ENCODE measurements at regions not wholly inside any gene's neighbourhood (a gene's known extent, or its start where the extent isn't known, plus 50 kb on each side); places are given as distances from the start of the nearest gene placed in this dataset.

- no peak for DNase-seq (ENCODE audit: low spot score in 2 of 2)
- Histone ChIP-seq H3K27ac (no peak overlapping the region), H3K4me3 (no peak overlapping the region), H3K36me3 (no peaks in the 10 kb centered on the region), H3K9me3 (no peaks in the 10 kb centered on the region), H3K4me1 (no peaks in the 10 kb centered on the region), H3K27me3 (no peaks in the 10 kb centered on the region)
- TF ChIP-seq, protein P1, sequence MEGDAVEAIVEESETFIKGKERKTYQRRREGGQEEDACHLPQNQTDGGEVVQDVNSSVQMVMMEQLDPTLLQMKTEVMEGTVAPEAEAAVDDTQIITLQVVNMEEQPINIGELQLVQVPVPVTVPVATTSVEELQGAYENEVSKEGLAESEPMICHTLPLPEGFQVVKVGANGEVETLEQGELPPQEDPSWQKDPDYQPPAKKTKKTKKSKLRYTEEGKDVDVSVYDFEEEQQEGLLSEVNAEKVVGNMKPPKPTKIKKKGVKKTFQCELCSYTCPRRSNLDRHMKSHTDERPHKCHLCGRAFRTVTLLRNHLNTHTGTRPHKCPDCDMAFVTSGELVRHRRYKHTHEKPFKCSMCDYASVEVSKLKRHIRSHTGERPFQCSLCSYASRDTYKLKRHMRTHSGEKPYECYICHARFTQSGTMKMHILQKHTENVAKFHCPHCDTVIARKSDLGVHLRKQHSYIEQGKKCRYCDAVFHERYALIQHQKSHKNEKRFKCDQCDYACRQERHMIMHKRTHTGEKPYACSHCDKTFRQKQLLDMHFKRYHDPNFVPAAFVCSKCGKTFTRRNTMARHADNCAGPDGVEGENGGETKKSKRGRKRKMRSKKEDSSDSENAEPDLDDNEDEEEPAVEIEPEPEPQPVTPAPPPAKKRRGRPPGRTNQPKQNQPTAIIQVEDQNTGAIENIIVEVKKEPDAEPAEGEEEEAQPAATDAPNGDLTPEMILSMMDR (IDR thresholded peaks at IDR 0.05), result no peak
- intact Hi-C loops (cut with DNase I), result no loop called here
Measured at GRCh38 chr2:2846332-2847208, 515.5 kb upstream of the MYT1L start.

DNA sequence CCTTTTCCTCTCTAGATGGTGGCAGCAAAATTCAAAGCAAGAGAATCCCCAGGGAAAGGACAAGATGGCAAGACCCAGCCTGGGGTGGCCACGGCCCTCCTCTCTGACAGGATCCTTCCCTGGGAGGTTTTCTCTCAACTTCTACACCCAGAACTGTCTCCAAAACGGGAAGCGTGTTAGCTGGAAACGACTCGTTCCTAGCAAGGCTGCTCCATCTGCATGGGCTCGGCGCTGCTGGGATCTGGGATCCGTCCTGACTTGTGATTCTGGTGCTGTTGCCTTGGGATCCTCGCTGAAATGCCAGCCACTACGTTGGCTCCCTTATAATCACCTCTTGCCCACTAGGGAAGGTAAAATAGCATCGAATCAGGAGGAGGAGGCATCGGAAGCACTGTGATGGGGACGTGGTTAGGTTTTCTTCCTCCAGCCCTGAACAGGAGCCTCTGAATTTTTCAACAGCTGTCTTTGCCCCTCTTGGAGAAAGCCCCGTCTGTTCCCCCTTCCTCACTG lies 514.8 kb upstream of the MYT1L start:
- TF ChIP-seq, protein P1 (IDR thresholded peaks at IDR 0.05), result no peak
- no peaks in the 10 kb centered on the region for H3K4me1 ChIP-seq
- no peaks in the 10 kb centered on the region for H3K36me3 ChIP-seq
- no peak overlapping the region for H3K4me3 ChIP-seq
- no peak for DNase-seq (ENCODE audit: low spot score in 2 of 2)
- H3K9me3 ChIP-seq, result no peaks in the 10 kb centered on the region
- H3K27ac ChIP-seq, result no peak overlapping the region
- intact Hi-C loops (cut with DNase I), result no loop called here
- no peaks in the 10 kb centered on the region for H3K27me3 ChIP-seq

GRCh38 chr2:2845267-2845666 lies 514.2 kb upstream of the MYT1L start:
- TF ChIP-seq, protein P1 (IDR thresholded peaks at IDR 0.05), result no peak
- no peaks in the 10 kb centered on the region for H3K36me3 ChIP-seq
- H3K27me3 ChIP-seq, result no peaks in the 10 kb centered on the region
- H3K27ac ChIP-seq, result no peak overlapping the region
- no peak overlapping the region for H3K4me3 ChIP-seq
- no peaks in the 10 kb centered on the region for H3K4me1 ChIP-seq
- DNase-seq (ENCODE audit: low spot score in 2 of 2), result no peak
- intact Hi-C loops (cut with DNase I), result no loop called here
- no peaks in the 10 kb centered on the region for H3K9me3 ChIP-seq

DNA sequence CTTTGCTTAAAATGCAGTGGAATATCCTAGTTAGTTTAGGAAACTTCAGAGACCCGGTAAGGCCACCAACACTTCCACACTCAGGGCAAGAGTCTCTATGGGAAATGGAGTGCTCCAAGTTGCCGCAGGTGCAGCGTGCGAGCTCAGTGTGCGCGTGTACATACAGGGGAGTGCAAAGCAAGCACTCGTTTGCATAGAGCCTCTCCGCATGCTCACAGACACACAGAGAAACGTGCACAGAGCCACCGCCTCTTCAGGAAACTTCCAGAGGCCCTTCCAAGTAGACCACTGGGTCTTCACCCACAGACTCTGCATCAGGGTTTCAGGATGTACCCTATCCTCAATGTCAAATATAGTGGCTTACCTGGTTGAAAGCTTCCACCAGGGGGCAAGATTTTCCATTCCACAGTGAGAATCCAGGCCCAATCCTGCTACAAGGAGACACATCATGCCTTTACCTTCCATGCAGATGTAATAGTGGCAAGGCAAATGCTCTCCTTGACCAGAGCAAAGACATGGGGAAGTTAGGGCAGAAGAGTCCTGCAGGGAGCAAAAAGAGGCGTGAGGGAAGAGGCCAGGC lies 513.0 kb upstream of the MYT1L start:
- Histone ChIP-seq H3K4me3 (no peak overlapping the region), H3K27me3 (no peaks in the 10 kb centered on the region), H3K36me3 (no peaks in the 10 kb centered on the region), H3K27ac (no peak overlapping the region), H3K9me3 (no peaks in the 10 kb centered on the region), H3K4me1 (no peaks in the 10 kb centered on the region)
- intact Hi-C loops (cut with DNase I), result no loop called here
- TF ChIP-seq, protein P1 (IDR thresholded peaks at IDR 0.05), result no peak
- DNase-seq (ENCODE audit: low spot score in 2 of 2), result no peak

- no peak overlapping the region for H3K4me3 ChIP-seq
- no peaks in the 10 kb centered on the region for H3K27me3 ChIP-seq
- no peaks in the 10 kb centered on the region for H3K36me3 ChIP-seq
- no peaks in the 10 kb centered on the region for H3K9me3 ChIP-seq
- peak in 1 of 2 donors; percentile 41 for DNase-seq (ENCODE audit: low spot score in 2 of 2)
- TF ChIP-seq, protein P1 (IDR thresholded peaks at IDR 0.05), result no peak
- no peak overlapping the region for H3K27ac ChIP-seq
- intact Hi-C loops (cut with DNase I), result no loop called here
- no peaks in the 10 kb centered on the region for H3K4me1 ChIP-seq
Measured at GRCh38 chr2:2842466-2842865, 511.4 kb upstream of the MYT1L start.
